HepG2 (cell line): ENCODE measurements at regions not wholly inside any gene's neighbourhood (a gene's known extent, or its start where the extent isn't known, plus 50 kb on each side); places are given as distances from the start of the nearest gene placed in this dataset.

Experiments
- ATAC-seq: fragments of 200-7000 bp; cut with Tn5 transposase; 3 replicates; pipeline ENCODE4 v1.9.1; 2020; ENCODE audit warnings: mild to moderate bottlenecking, moderate library complexity
- BruUV-seq: library from RNA; stranded (reverse); fragments of 400-500 nt; replicated peaks from 2 replicates; lab custom pipeline; 2021; lab: Mats Ljungman, UMichigan
- CTCF ChIA-PET: fragments of 300-600 bp; formaldehyde crosslinking; extraction: SDS; loops from one replicate; lab custom pipeline; 2021; ENCODE audit warnings: low total read pairs, inconsistent platforms, low intra/inter-chr PET ratio; lab: Yijun Ruan, JAX
- POLR2A ChIA-PET: fragments of 350-600 bp; sonication (Branson Sonifier 250); formaldehyde crosslinking; loops from one replicate; lab custom pipeline; 2020; ENCODE audit warnings: antibody characterized with exemption, inconsistent platforms; lab: Yijun Ruan, JAX
- DNase-seq: peaks from one replicate; pipeline ENCODE4 v3.0.0-alpha.2; 2015; ENCODE audit warnings: low spot score
- FAIRE-seq: peaks from 3 replicates; lab custom pipeline; 2011; peaks lifted over from hg19 to GRCh38; lab: Jason Lieb, UNC
- H2AFZ ChIP-seq: one replicate; pipeline ENCODE4 v1.6.1; 2011; ENCODE audit warnings: low read length, inconsistent platforms
- H3K27ac ChIP-seq: fragments of 300-600 bp; 3 replicates; pipeline ENCODE4 v1.8.0; 2011; ENCODE audit warnings: mixed run types, mild to moderate bottlenecking, mixed read lengths, low read length, inconsistent platforms; ENCODE audit not compliant: insufficient read depth; ENCODE audit errors: extremely low read length
- H3K27me3 ChIP-seq, 2 experiments: fragments of 200-600 bp in 1 of 2; 2 replicates in 1 of 2; 3 replicates in 1 of 2; pipeline versions ENCODE4 v1.6.0 to v1.8.0; 2011; ENCODE audit warnings: low read length in 2 of 2, mild to moderate bottlenecking in 2 of 2, moderate library complexity in 2 of 2, inconsistent platforms in 1 of 2; ENCODE audit not compliant: insufficient read depth in 2 of 2, control insufficient read depth in 1 of 2
- H3K36me3 ChIP-seq, 2 experiments: fragments of 200-600 bp in 1 of 2; replicated peaks in 1 of 2; 2 replicates in 1 of 2; 3 replicates in 1 of 2; pipeline versions ENCODE4 v1.5.1 to v1.8.0; 2011; ENCODE audit warnings: low read length in 2 of 2, inconsistent platforms in 1 of 2; ENCODE audit not compliant: insufficient read depth in 2 of 2, control insufficient read depth in 1 of 2
- H3K4me1 ChIP-seq: 2 replicates; pipeline ENCODE4 v1.5.1; 2012; ENCODE audit warnings: low read length, inconsistent platforms; ENCODE audit not compliant: insufficient read depth
- H3K4me2 ChIP-seq: 2 replicates; pipeline ENCODE4 v1.6.0; 2011; ENCODE audit warnings: low read depth, low read length, inconsistent platforms
- H3K4me3 ChIP-seq, 3 experiments: fragments of 200-600 bp in 1 of 3; sonication (generic), shearing (Covaris generic) in 1 of 3; replicated peaks in 1 of 3; 2 replicates each; pipeline ENCODE4 v1.5.1; 2011 to 2016; ENCODE audit warnings: low read length in 3 of 3, inconsistent platforms in 2 of 3, low read depth in 2 of 3, mild to moderate bottlenecking in 2 of 3, control low read depth in 1 of 3, mixed read lengths in 1 of 3; ENCODE audit not compliant: insufficient read depth in 1 of 3
- H3K79me2 ChIP-seq: one replicate; pipeline ENCODE4 v1.6.1; 2011; ENCODE audit warnings: low read length, inconsistent platforms; ENCODE audit not compliant: insufficient read depth
- H3K9ac ChIP-seq: 2 replicates; pipeline ENCODE4 v1.6.0; 2011; ENCODE audit warnings: mild to moderate bottlenecking, low read depth, low read length, inconsistent platforms; ENCODE audit not compliant: insufficient read depth
- H3K9me3 ChIP-seq: 2 replicates; pipeline ENCODE4 v1.5.1; 2012; ENCODE audit warnings: mild to moderate bottlenecking, low read length
- H4K20me1 ChIP-seq: 2 replicates; pipeline ENCODE4 v1.6.0; 2011; ENCODE audit warnings: inconsistent platforms, mild to moderate bottlenecking, low read length, moderate library complexity; ENCODE audit not compliant: insufficient read depth
- MAFF ChIP-seq: IDR thresholded peaks from 2 replicates; pipeline ENCODE4 v1.6.1; 2011; ENCODE audit warnings: low read depth, low read length, improper control_type of control experiment
- MAFK ChIP-seq, 2 experiments: IDR thresholded peaks in 1 of 2; conservative IDR thresholded peaks in 1 of 2; 2 replicates each; pipeline ENCODE4 v1.6.1; 2011; ENCODE audit warnings: improper control_type of control experiment in 2 of 2, low read length in 2 of 2
- NFE2L1 ChIP-seq: sonication (generic); formaldehyde crosslinking; IDR thresholded peaks from 2 replicates; pipeline ENCODE4 v1.4.0; 2020; ENCODE audit warnings: missing genetic modification reagents, mild to moderate bottlenecking, borderline replicate concordance
- ZNF446 ChIP-seq: sonication (generic); formaldehyde crosslinking; IDR thresholded peaks from 2 replicates; pipeline ENCODE4 v1.5.0; 2020; ENCODE audit warnings: mild to moderate bottlenecking, missing genetic modification reagents
- ZNF549 ChIP-seq: sonication (generic); formaldehyde crosslinking; IDR thresholded peaks from 2 replicates; pipeline ENCODE4 v1.5.0; 2020; ENCODE audit warnings: missing genetic modification reagents
- ZNF7 ChIP-seq: IDR thresholded peaks from 2 replicates; pipeline ENCODE4 v1.6.1; 2016; ENCODE audit warnings: missing biosample characterization, missing genetic modification reagents
- WGBS: methylation state at CpG from one replicate; pipeline ENCODE4 v1.1.6; 2017; ENCODE audit warnings: low lambda C conversion rate; 5-methylcytosine and 5-hydroxymethylcytosine counted together
- in situ Hi-C: cut with HindIII; loops from 2 replicates; pipeline ENCODE4 v1.10.0; 2017; ENCODE audit warnings: low pct_unique_long_range_greater_than_20kb; ENCODE audit not compliant: extremely low pct_ligation_motif_present
- intact Hi-C: fragments of 100-400 bp; cut with micrococcal nuclease; formaldehyde crosslinking; loops from one replicate; pipeline ENCODE4 v1.10.0; 2022; ENCODE audit not compliant: unreplicated experiment
- TF ChIP-seq, protein P1 (sequence below): sonication (generic); formaldehyde crosslinking; IDR thresholded peaks from 2 replicates; pipeline ENCODE4 v1.5.1; 2020; ENCODE audit warnings: missing genetic modification reagents, mild to moderate bottlenecking, borderline replicate concordance

DNA sequence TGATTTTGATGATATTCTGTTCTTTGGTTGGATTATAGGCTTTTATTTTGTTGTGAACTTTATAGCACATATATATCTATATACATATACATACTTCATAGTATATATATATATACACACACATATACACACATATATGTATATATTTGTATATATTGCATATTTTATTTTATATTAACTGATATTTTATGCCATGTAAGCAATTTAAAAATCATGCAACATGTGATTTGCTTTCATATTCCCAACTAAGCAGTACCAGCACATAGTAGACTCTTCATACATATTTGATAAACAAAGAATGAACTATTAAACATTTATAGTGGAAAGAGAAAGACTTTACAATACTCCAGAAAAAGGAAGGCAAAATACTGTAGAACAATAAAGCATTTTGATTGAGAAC, 679.2 kb downstream of the TENT5A start:
- intact Hi-C loops = loop anchor here (10.0 kb wide), 1 partner anchor 859 kb away; no protein-coding TSS in a partner anchor
- H3K9ac ChIP-seq = no peak overlapping the region
- H3K4me2 ChIP-seq = no peak overlapping the region
- no peaks in the 10 kb centered on the region for H4K20me1 ChIP-seq
- DNase-seq (no peak), FAIRE-seq (no peak)
- in situ Hi-C loops = no loop called here
- POLR2A ChIA-PET = no interaction called here
- BruUV-seq = no TSS peak
- H3K27me3 ChIP-seq = no peaks in the 10 kb centered on the region
- no peak overlapping the region for H3K4me3 ChIP-seq
- H3K79me2 ChIP-seq = no peaks in the 10 kb centered on the region
- H2AFZ ChIP-seq = no peak overlapping the region
- no peaks in the 10 kb centered on the region for H3K4me1 ChIP-seq
- TF ChIP-seq, protein P1, sequence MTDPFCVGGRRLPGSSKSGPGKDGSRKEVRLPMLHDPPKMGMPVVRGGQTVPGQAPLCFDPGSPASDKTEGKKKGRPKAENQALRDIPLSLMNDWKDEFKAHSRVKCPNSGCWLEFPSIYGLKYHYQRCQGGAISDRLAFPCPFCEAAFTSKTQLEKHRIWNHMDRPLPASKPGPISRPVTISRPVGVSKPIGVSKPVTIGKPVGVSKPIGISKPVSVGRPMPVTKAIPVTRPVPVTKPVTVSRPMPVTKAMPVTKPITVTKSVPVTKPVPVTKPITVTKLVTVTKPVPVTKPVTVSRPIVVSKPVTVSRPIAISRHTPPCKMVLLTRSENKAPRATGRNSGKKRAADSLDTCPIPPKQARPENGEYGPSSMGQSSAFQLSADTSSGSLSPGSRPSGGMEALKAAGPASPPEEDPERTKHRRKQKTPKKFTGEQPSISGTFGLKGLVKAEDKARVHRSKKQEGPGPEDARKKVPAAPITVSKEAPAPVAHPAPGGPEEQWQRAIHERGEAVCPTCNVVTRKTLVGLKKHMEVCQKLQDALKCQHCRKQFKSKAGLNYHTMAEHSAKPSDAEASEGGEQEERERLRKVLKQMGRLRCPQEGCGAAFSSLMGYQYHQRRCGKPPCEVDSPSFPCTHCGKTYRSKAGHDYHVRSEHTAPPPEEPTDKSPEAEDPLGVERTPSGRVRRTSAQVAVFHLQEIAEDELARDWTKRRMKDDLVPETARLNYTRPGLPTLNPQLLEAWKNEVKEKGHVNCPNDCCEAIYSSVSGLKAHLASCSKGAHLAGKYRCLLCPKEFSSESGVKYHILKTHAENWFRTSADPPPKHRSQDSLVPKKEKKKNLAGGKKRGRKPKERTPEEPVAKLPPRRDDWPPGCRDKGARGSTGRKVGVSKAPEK (CRISPR knock-in tag) = no peak
- TF ChIP-seq ZNF549 (CRISPR knock-in tag) (no peak), MAFF (peak; percentile 78), ZNF7 (no peak), NFE2L1 (CRISPR knock-in tag) (no peak), MAFK (conservative IDR thresholded peaks at IDR 0.05 in 1 of 2, IDR thresholded peaks at IDR 0.05 in 1 of 2; ENCODE audit: low read length in 2 of 2) (peak in 1 of 2 experiments; percentile 88; a peak in 3 of 4 replicates)
- TF ChIP-seq, all 625 proteins: peak for 2
- CTCF ChIA-PET = no interaction called here
- no peaks in the 10 kb centered on the region for H3K36me3 ChIP-seq
- H3K27ac ChIP-seq = no peak overlapping the region
- no peaks in the 10 kb centered on the region for H3K9me3 ChIP-seq
- ATAC-seq = no peak

DNA sequence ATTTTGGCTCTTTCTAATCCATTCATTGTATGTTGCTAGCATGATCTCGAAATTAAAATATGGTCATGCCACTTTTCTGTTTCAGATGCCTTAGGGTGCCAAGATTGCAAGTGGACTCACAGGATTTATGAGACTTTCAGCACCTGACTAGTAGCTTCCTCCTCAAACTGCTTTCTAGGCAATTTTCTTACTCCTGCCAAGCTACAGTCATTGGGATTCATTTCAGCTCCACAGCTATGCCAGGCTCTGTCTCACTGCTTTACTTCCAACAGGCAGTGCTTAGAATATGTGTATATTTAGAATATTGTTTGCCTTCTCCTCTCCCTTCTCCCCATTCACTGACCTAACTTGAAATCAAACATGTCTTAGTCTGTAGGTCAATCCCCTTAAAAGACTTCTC, 681.4 kb downstream of the TENT5A start:
- ATAC-seq (no peak), DNase-seq (no peak), FAIRE-seq (no peak)
- H3K4me3 ChIP-seq = no peak overlapping the region
- H3K9ac ChIP-seq = no peak overlapping the region
- H4K20me1 ChIP-seq = no peaks in the 10 kb centered on the region
- H3K27me3 ChIP-seq = no peaks in the 10 kb centered on the region
- 0% methylated on average over 1 of the region's 1 CpG for WGBS
- in situ Hi-C loops = no loop called here
- no TSS peak for BruUV-seq
- intact Hi-C loops = loop anchor here (10.0 kb wide), 1 partner anchor 856 kb away; no protein-coding TSS in a partner anchor
- no peak overlapping the region for H3K27ac ChIP-seq
- ChIA-PET POLR2A (no interaction called here), CTCF (no interaction called here)
- no peaks in the 10 kb centered on the region for H3K79me2 ChIP-seq
- H2AFZ ChIP-seq = no peak overlapping the region
- H3K4me1 ChIP-seq = no peaks in the 10 kb centered on the region
- no peak for TF ChIP-seq ZNF446
- TF ChIP-seq, all 625 proteins: peak for 0
- H3K36me3 ChIP-seq = no peaks in the 10 kb centered on the region
- no peaks in the 10 kb centered on the region for H3K9me3 ChIP-seq
- no peak overlapping the region for H3K4me2 ChIP-seq
